ENCODE measurements at regions not wholly inside any gene's neighbourhood (a gene's known extent, or its start where the extent isn't known, plus 50 kb on each side); places are given as distances from the start of the nearest gene placed in this dataset.
"Not testable (repeated sequence)": the region's sequence is repeated elsewhere in the genome, so short reads cannot be mapped to it uniquely, and the experiment has no call there.

GRCh38 chr13:54261856-54262255 lies 1233.2 kb downstream of the OLFM4 start:
- no peak overlapping the region for H3K4me3 ChIP-seq
- no peak for ATAC-seq
- H3K27me3 ChIP-seq: no peaks in the 10 kb centered on the region
- no peak overlapping the region for H3K27ac ChIP-seq
- intact Hi-C loops (cut with DNase I): no loop called here
- H3K4me1 ChIP-seq: no peaks in the 10 kb centered on the region
- TF ChIP-seq POLR2A (IDR thresholded peaks at IDR 0.05) (no peak), CTCF (IDR thresholded peaks at IDR 0.05) (no peak)
- H3K36me3 ChIP-seq (replicated peaks in 1 of 2; ENCODE audit: insufficient read depth in 1 of 2, low read depth in 2 of 2): no peaks in the 10 kb centered on the region
- DNase-seq: no peak
- WGBS, 2 donors: 49 to 55% methylated on average over 2 of the region's 2 CpGs
- no peaks in the 10 kb centered on the region for H3K9me3 ChIP-seq

DNA sequence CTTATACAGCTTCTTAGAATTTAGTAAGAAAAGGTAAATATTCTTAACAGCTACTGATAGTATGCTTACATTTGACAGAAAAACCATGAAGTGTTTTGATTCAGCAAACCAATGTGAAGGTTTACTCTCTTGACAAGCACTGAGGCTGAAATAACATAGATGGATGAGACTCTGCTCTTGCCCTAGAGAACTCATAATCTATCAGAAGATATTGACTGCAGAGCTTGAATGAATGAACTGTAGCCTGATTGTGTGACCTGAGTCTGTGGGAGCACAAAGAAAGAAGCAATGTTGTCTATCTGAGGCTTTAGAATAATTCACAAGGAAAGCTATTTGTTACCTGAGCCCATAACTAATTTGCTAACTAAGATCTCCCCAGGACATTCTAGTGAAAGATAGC lies 1235.3 kb downstream of the OLFM4 start:
- DNase-seq (no peak), ATAC-seq (no peak)
- intact Hi-C loops (cut with DNase I): no loop called here
- H3K4me1 ChIP-seq: no peaks in the 10 kb centered on the region
- TF ChIP-seq CTCF (IDR thresholded peaks at IDR 0.05) (no peak), POLR2A (IDR thresholded peaks at IDR 0.05) (no peak)
- no peaks in the 10 kb centered on the region for H3K36me3 ChIP-seq (replicated peaks in 1 of 2; ENCODE audit: insufficient read depth in 1 of 2, low read depth in 2 of 2)
- H3K4me3 ChIP-seq: no peak overlapping the region
- no peaks in the 10 kb centered on the region for H3K9me3 ChIP-seq
- no peak overlapping the region for H3K27ac ChIP-seq
- no peaks in the 10 kb centered on the region for H3K27me3 ChIP-seq

- DNase-seq; ATAC-seq; H3K36me3 ChIP-seq (replicated peaks in 1 of 2; ENCODE audit: insufficient read depth in 1 of 2, low read depth in 2 of 2); H3K27ac ChIP-seq; H3K27me3 ChIP-seq; H3K9me3 ChIP-seq; H3K4me1 ChIP-seq; intact Hi-C loops (cut with DNase I); H3K4me3 ChIP-seq: not testable (repeated sequence)
- 40% methylated on average over 6 of the region's 6 CpGs for WGBS, 2 donors
Measured at GRCh38 chr13:54267253-54267668, 1238.6 kb downstream of the OLFM4 start.

DNA sequence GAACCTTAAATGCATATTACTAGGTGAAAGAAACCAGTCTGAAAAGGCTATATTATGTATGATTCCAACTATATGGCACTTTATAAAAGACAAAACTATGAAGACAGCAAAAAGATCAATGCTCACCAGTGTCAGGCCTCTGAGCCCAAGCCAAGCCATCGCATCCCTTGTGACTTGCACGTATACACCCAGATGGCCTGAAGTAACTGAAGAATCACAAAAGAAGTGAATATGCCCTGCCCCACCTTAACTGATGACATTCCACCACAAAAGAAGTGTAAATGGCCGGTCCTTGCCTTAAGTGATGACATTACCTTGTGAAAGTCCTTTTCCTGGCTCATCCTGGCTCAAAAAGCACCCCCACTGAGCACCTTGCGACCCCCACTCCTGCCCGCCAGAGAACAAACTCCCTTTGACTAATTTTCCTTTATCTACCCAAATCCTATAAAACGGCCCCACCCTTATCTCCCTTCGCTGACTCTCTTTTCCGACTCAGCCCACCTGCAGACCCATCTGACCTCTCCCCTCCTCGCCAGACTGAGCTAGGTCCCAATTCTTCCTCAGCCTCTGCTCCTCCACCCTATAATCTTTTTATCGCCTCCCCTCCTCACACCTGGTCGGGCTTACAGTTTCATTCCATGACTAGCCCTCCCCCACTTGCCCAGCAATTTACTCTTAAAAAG lies 1239.5 kb downstream of the OLFM4 start:
- H3K27me3 ChIP-seq; intact Hi-C loops (cut with DNase I); H3K4me3 ChIP-seq; H3K9me3 ChIP-seq; H3K36me3 ChIP-seq (replicated peaks in 1 of 2; ENCODE audit: insufficient read depth in 1 of 2, low read depth in 2 of 2); H3K4me1 ChIP-seq; H3K27ac ChIP-seq; ATAC-seq; DNase-seq: not testable (repeated sequence)
- 71 to 75% methylated on average over 11 of the region's 11 CpGs for WGBS, 2 donors

DNA sequence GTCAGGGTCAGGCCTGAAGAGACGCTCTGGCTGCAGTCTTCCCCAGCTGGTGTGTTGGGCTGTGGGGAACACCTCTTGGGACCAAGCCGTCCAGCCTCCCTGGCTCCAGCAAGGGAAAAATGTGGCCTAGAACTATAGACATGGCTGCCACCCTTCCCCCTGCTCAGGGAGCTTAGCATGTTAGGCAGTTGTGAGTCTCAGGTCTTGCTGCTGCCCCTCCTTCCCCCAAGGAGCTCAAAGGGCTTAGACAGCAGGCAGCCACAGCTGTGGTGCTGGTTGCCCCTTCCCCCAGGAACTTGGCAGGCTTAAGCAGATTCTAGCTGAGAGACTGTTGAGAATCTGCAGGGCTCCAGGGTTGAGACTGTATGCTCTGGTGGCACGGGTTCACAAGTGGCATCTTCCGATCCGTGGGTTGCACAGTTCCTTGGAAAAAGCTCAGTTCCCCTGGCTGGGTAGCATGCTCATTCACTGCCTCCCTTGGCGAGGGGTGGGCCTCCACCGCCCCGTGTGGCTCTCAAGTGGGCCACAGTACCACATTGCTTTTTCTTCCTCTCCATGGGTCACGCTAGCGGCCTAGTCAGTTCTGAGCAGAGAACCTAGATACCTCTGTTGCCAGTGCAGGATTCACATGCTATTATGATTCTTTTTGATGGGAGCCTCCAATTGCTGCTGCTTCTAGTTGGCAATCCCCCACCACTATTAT lies 1258.6 kb downstream of the OLFM4 start:
- H3K27ac ChIP-seq: no peak overlapping the region
- 86 to 93% methylated on average over 10 of the region's 10 CpGs for WGBS, 2 donors
- ATAC-seq (no peak), DNase-seq (no peak)
- no peaks in the 10 kb centered on the region for H3K4me1 ChIP-seq
- no peaks in the 10 kb centered on the region for H3K36me3 ChIP-seq (replicated peaks in 1 of 2; ENCODE audit: insufficient read depth in 1 of 2, low read depth in 2 of 2)
- no peaks in the 10 kb centered on the region for H3K9me3 ChIP-seq
- H3K27me3 ChIP-seq: no peaks in the 10 kb centered on the region
- no peak for TF ChIP-seq CTCF (IDR thresholded peaks at IDR 0.05)
- no peak overlapping the region for H3K4me3 ChIP-seq
- intact Hi-C loops (cut with DNase I): no loop called here

GRCh38 chr13:54301085-54301484 lies 1272.5 kb downstream of the OLFM4 start:
- Histone ChIP-seq H3K27ac (no peak overlapping the region), H3K9me3 (no peaks in the 10 kb centered on the region), H3K4me1 (no peaks in the 10 kb centered on the region), H3K36me3 (replicated peaks in 1 of 2; ENCODE audit: insufficient read depth in 1 of 2, low read depth in 2 of 2) (no peaks in the 10 kb centered on the region), H3K4me3 (no peak overlapping the region), H3K27me3 (no peaks in the 10 kb centered on the region)
- ATAC-seq (no peak), DNase-seq (no peak)
- WGBS, 2 donors: 72 to 75% methylated on average over 2 of the region's 2 CpGs
- intact Hi-C loops (cut with DNase I): no loop called here
- no peak for TF ChIP-seq POLR2A (IDR thresholded peaks at IDR 0.05)
